ENCODE measurements at regions not wholly inside any gene's neighbourhood (a gene's known extent, or its start where the extent isn't known, plus 50 kb on each side); places are given as distances from the start of the nearest gene placed in this dataset.

GRCh38 chr13:59360108-59360507, 803.6 kb downstream of the DIAPH3 start:
- Histone ChIP-seq H2BK15ac (ENCODE audit: low read depth, low read length) (no peak overlapping the region), H2BK20ac (ENCODE audit: low read depth, low read length, poor library complexity, severe bottlenecking) (no peak overlapping the region), H2AFZ (ENCODE audit: low read length) (no peak overlapping the region), H3K27ac (ENCODE audit: insufficient read length, low read depth, low read length) (no peak overlapping the region), H3K27me3 (ENCODE audit: insufficient read depth, low read length) (no peaks in the 10 kb centered on the region), H4K20me1 (ENCODE audit: control insufficient read depth, insufficient read depth, insufficient read length) (no peaks in the 10 kb centered on the region), H2BK120ac (ENCODE audit: low read depth, low read length, poor library complexity, severe bottlenecking) (no peak overlapping the region), H2BK5ac (ENCODE audit: insufficient read length, low read length) (no peak overlapping the region), H4K8ac (replicated peaks; ENCODE audit: insufficient read length, low read depth, low read length) (no peak overlapping the region), H3K18ac (ENCODE audit: insufficient read length, low read depth, low read length) (no peak overlapping the region), H2AK5ac (ENCODE audit: insufficient read length, low read length) (no peak overlapping the region), H3K79me2 (ENCODE audit: insufficient read depth, low read length) (no peaks in the 10 kb centered on the region), H3K23ac (ENCODE audit: insufficient read length, low read depth, low read length) (no peak overlapping the region), H3K4me1 (ENCODE audit: insufficient read depth, low read length) (no peaks in the 10 kb centered on the region), H3K14ac (ENCODE audit: insufficient read depth, low read length) (no peak overlapping the region), H3K79me1 (ENCODE audit: insufficient read depth, low read depth, low read length, poor library complexity, severe bottlenecking) (no peaks in the 10 kb centered on the region), H3K9me3 (ENCODE audit: control insufficient read depth, low read depth, low read length) (no peaks in the 10 kb centered on the region), H3T11ph (ENCODE audit: low read length) (no peak overlapping the region), H3K4ac (ENCODE audit: low read depth, low read length) (no peak overlapping the region), H3K9ac (ENCODE audit: extremely low read depth, insufficient read length, low read length) (no peak overlapping the region), H3K56ac (ENCODE audit: insufficient read length, low read depth, low read length) (no peak overlapping the region), H4K5ac (ENCODE audit: insufficient read length, low read depth, low read length) (no peak overlapping the region), H3K23me2 (ENCODE audit: insufficient read length, low read depth, low read length, poor library complexity, severe bottlenecking) (no peaks in the 10 kb centered on the region), H2BK12ac (ENCODE audit: insufficient read length, low read depth, low read length) (no peak overlapping the region), H3K4me2 (ENCODE audit: insufficient read depth, insufficient read length, low read length) (no peak overlapping the region), H4K91ac (ENCODE audit: insufficient read length, low read depth, low read length) (no peak overlapping the region)
- no peak overlapping the region for H3K4me3 Mint-ChIP-seq
- no peaks in the 10 kb centered on the region for H3K36me3 Mint-ChIP-seq (ENCODE audit: insufficient read depth in 1 of 3, low read depth in 3 of 3)
- peaks cover 16 to 20% of the 10 kb centered on the region in 2 experiments for H3K4me1 Mint-ChIP-seq
- no peaks in the 10 kb centered on the region for H3K9me3 Mint-ChIP-seq
- H3K27ac Mint-ChIP-seq: no peak overlapping the region
- TF ChIP-seq, protein P1, sequence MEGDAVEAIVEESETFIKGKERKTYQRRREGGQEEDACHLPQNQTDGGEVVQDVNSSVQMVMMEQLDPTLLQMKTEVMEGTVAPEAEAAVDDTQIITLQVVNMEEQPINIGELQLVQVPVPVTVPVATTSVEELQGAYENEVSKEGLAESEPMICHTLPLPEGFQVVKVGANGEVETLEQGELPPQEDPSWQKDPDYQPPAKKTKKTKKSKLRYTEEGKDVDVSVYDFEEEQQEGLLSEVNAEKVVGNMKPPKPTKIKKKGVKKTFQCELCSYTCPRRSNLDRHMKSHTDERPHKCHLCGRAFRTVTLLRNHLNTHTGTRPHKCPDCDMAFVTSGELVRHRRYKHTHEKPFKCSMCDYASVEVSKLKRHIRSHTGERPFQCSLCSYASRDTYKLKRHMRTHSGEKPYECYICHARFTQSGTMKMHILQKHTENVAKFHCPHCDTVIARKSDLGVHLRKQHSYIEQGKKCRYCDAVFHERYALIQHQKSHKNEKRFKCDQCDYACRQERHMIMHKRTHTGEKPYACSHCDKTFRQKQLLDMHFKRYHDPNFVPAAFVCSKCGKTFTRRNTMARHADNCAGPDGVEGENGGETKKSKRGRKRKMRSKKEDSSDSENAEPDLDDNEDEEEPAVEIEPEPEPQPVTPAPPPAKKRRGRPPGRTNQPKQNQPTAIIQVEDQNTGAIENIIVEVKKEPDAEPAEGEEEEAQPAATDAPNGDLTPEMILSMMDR (conservative IDR thresholded peaks at IDR 0.05): no peak
- no peaks in the 10 kb centered on the region for H3K27me3 Mint-ChIP-seq (ENCODE audit: low read depth)
- no peak for DNase-seq
